Heart right ventricle (tissue), 16 donors: ENCODE measurements at regions not wholly inside any gene's neighbourhood (a gene's known extent, or its start where the extent isn't known, plus 50 kb on each side); places are given as distances from the start of the nearest gene placed in this dataset.

Experiments used
- ATAC-seq, 8 donors: fragments of 200-7000 bp; cut with Tn5 transposase; one replicate each; pipeline ENCODE4 v1.9.1; 2020; ENCODE audit warnings: mild to moderate bottlenecking in 8 of 8, moderate library complexity in 8 of 8, moderate number of reproducible peaks in 1 of 8
- DNase-seq, 2 donors: peaks; one replicate each; pipeline ENCODE4 v3.0.0-alpha.2; 2020
- H3K27ac ChIP-seq, 10 donors: fragments of 200-600 bp; sonication (generic) in 2 of 10; one replicate each; pipeline versions ENCODE4 v1.5.0 to v1.8.0; 2020 to 2022; ENCODE audit warnings: mild to moderate bottlenecking in 3 of 10
- H3K27me3 ChIP-seq, 7 donors: fragments of 200-600 bp; one replicate each; pipeline ENCODE4 v1.8.0; 2021 to 2022; ENCODE audit warnings: mild to moderate bottlenecking in 2 of 7
- H3K36me3 ChIP-seq, 9 donors: fragments of 200-600 bp; sonication (generic) in 1 of 9; one replicate each; pipeline versions ENCODE4 v1.5.0 to v1.8.0; 2020 to 2022; ENCODE audit warnings: mild to moderate bottlenecking in 2 of 9
- H3K4me1 ChIP-seq, 9 donors: fragments of 200-600 bp; sonication (generic) in 1 of 9; one replicate each; pipeline versions ENCODE4 v1.5.0 to v1.8.0; 2020 to 2022; ENCODE audit warnings: mild to moderate bottlenecking in 4 of 9
- H3K4me3 ChIP-seq, 10 donors: fragments of 200-600 bp; sonication (generic) in 2 of 10; one replicate each; pipeline versions ENCODE4 v1.5.0 to v1.8.0; 2020 to 2022; ENCODE audit warnings: mild to moderate bottlenecking in 7 of 10, moderate library complexity in 2 of 10
- H3K9me3 ChIP-seq, 11 donors: fragments of 200-600 bp in 10 of 11; sonication (generic) in 2 of 11; one replicate each; pipeline versions ENCODE4 v1.5.0 to v1.8.0; 2013 to 2022; ENCODE audit warnings: mild to moderate bottlenecking in 2 of 11, control low read depth in 1 of 11, moderate library complexity in 1 of 11
- WGBS, 2 donors: extraction: QIAGEN DNeasy Blood & Tissue Kit; methylation state at CpG; one replicate each; pipeline ENCODE4 v1.1.7; 2013; ENCODE audit warnings: inconsistent platforms in 1 of 2; 5-methylcytosine and 5-hydroxymethylcytosine counted together
- intact Hi-C, 10 donors: fragments of 100-400 bp; cut with DNase I; formaldehyde crosslinking; loops; one replicate each; pipeline versions ENCODE4 v1.11.1 to v1.14.2; 2022
- TF ChIP-seq, protein P1 (sequence below), 9 donors: fragments of 200-600 bp; sonication (generic) in 2 of 9; IDR thresholded peaks; one replicate each; pipeline versions ENCODE4 v1.5.0 to v1.8.0; 2021 to 2022; ENCODE audit warnings: antibody characterized with exemption in 9 of 9, mild to moderate bottlenecking in 5 of 9, moderate library complexity in 1 of 9
- donor health status: Arrhythmogenic right ventricular cardiomyopathy.
- donor health status: ischemic (EF 13 %, LVEDD 7.1; RV severe dilation, severe dysfunction).
- donor health status: healthy with polysubstance abuse.
- donor health status: DM: no; HTN: yes; CAD: no.
- donor health status: DM: no; HTN: no; CAD: no.
- donor health status: ischemic (EF 25% LVEDD 6.9; RV normal size, moderate dysfunction).
- donor health status: ischemic (EF 25% LVEDD 5.7; RV mildly dilated, moderate dysfunction).
- donor health status: healthy.
- donor health status: DM: yes; HTN: yes; CAD: no.
- donor health status: Ischemic cardiomyopathy.
- donor health status: ischemic (EF 35%, LVEDD 5.7; RV mildly dilated, moderate dysfunction).
- donor health status: nonischemic (EF 11% LVEDD 7.7; RV severe dilation, severe dysfunction).
- donor health status: DM: yes; HTN: yes; CAD: no.
- donor health status: PGD.
- donor health status: ischemic (EF 29% LVEDD 5.4; RV normal size, mild dysfunction).
- donor health status: nonischemic (EF 23%, LVEDD 6.1; RV moderate dilation, normal function).

GRCh38 chr5:90231688-90232087 lies 177.9 kb downstream of the CETN3 start:
- H3K36me3 ChIP-seq: no peaks in the 10 kb centered on the region
- peaks cover 0 to 6% (median 0%) of the 10 kb centered on the region in 7 donors for H3K27me3 ChIP-seq
- DNase-seq (no peak), ATAC-seq (no peak)
- 44 to 55% methylated on average over 4 of the region's 4 CpGs for WGBS, 2 donors
- peaks cover 0 to under 1% (median 0%) of the 10 kb centered on the region in 9 donors for H3K4me1 ChIP-seq
- TF ChIP-seq, protein P1, sequence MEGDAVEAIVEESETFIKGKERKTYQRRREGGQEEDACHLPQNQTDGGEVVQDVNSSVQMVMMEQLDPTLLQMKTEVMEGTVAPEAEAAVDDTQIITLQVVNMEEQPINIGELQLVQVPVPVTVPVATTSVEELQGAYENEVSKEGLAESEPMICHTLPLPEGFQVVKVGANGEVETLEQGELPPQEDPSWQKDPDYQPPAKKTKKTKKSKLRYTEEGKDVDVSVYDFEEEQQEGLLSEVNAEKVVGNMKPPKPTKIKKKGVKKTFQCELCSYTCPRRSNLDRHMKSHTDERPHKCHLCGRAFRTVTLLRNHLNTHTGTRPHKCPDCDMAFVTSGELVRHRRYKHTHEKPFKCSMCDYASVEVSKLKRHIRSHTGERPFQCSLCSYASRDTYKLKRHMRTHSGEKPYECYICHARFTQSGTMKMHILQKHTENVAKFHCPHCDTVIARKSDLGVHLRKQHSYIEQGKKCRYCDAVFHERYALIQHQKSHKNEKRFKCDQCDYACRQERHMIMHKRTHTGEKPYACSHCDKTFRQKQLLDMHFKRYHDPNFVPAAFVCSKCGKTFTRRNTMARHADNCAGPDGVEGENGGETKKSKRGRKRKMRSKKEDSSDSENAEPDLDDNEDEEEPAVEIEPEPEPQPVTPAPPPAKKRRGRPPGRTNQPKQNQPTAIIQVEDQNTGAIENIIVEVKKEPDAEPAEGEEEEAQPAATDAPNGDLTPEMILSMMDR (IDR thresholded peaks at IDR 0.05): no peak
- peak overlapping the region in 2 of 10 donors; percentile 7 for H3K27ac ChIP-seq
- intact Hi-C loops: no loop called here
- H3K9me3 ChIP-seq: no peaks in the 10 kb centered on the region
- H3K4me3 ChIP-seq: no peak overlapping the region

GRCh38 chr5:90227683-90228082 lies 181.9 kb downstream of the CETN3 start:
- H3K4me3 ChIP-seq: no peak overlapping the region
- TF ChIP-seq, protein P1 (IDR thresholded peaks at IDR 0.05): no peak
- no peak overlapping the region for H3K27ac ChIP-seq
- intact Hi-C loops: no loop called here
- H3K27me3 ChIP-seq: no peaks in the 10 kb centered on the region
- H3K9me3 ChIP-seq: no peaks in the 10 kb centered on the region
- peak; percentile 4 to 12 for DNase-seq
- peak in 5 of 8 donors; percentile 27 to 56 (median 46) for ATAC-seq
- H3K4me1 ChIP-seq: peaks cover 0 to 7% (median 0%) of the 10 kb centered on the region in 9 donors
- 51 to 57% methylated on average over 3 of the region's 3 CpGs for WGBS, 2 donors
- no peaks in the 10 kb centered on the region for H3K36me3 ChIP-seq

- intact Hi-C loops: no loop called here
- WGBS, 2 donors: 45 to 50% methylated on average over 2 of the region's 2 CpGs
- Histone ChIP-seq H3K27me3 (no peaks in the 10 kb centered on the region), H3K9me3 (no peaks in the 10 kb centered on the region), H3K4me1 (peaks cover 0 to 7% (median 0%) of the 10 kb centered on the region in 9 donors), H3K4me3 (no peak overlapping the region), H3K36me3 (no peaks in the 10 kb centered on the region), H3K27ac (no peak overlapping the region)
- DNase-seq (no peak), ATAC-seq (no peak)
- TF ChIP-seq, protein P1 (IDR thresholded peaks at IDR 0.05): no peak
These were observed 183.0 kb downstream of the CETN3 start for GRCh38 chr5:90226433-90227099.

DNA sequence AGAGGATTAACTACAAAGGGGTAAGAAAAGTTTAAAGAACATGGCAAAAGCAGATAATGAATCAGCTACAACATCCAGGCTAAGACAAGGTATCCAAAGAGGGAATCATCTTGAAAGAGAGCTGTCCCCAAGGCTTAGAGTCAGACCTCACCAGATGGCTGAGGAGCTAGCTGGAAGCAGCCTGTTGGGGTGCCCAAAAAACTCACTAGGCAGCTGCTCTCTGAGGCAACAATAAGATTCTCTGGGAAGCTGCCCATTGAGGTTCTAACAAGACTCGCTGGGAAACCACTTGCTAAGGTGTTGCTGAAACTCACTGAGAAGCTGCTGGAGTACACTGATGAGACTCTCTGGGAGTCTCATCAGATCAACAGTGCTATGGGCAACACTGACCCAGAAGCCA lies 185.2 kb downstream of the CETN3 start:
- H3K4me1 ChIP-seq: peaks cover 0 to 7% (median 0%) of the 10 kb centered on the region in 9 donors
- no peaks in the 10 kb centered on the region for H3K27me3 ChIP-seq
- TF ChIP-seq, protein P1 (IDR thresholded peaks at IDR 0.05): no peak
- no peaks in the 10 kb centered on the region for H3K36me3 ChIP-seq
- no peaks in the 10 kb centered on the region for H3K9me3 ChIP-seq
- no peak for ATAC-seq
- no peak overlapping the region for H3K4me3 ChIP-seq
- no peak for DNase-seq
- no peak overlapping the region for H3K27ac ChIP-seq
- intact Hi-C loops: no loop called here
- 93 to 94% methylated on average over 1 of the region's 1 CpG for WGBS, 2 donors
